Subcutaneous abdominal adipose tissue (tissue), 5 donors: ENCODE measurements at regions not wholly inside any gene's neighbourhood (a gene's known extent, or its start where the extent isn't known, plus 50 kb on each side); places are given as distances from the start of the nearest gene placed in this dataset.

Experiments
- H3K27ac ChIP-seq: one replicate; pipeline ENCODE4 v1.7.0; 2013; ENCODE audit warnings: low read depth, mild to moderate bottlenecking, inconsistent platforms, low read length, moderate library complexity
- H3K27me3 ChIP-seq, 5 donors: one replicate each; pipeline ENCODE4 v1.7.0; 2013; ENCODE audit warnings: low read length in 5 of 5, inconsistent platforms in 1 of 5; ENCODE audit not compliant: control insufficient read depth in 5 of 5, insufficient read depth in 4 of 5
- H3K36me3 ChIP-seq, 5 donors: one replicate each; pipeline ENCODE4 v1.7.0; 2013; ENCODE audit warnings: low read length in 5 of 5; ENCODE audit not compliant: control insufficient read depth in 5 of 5, insufficient read depth in 5 of 5
- H3K4me1 ChIP-seq, 5 donors: one replicate each; pipeline ENCODE4 v1.7.0; 2013; ENCODE audit warnings: low read length in 5 of 5, mild to moderate bottlenecking in 3 of 5, moderate library complexity in 1 of 5; ENCODE audit not compliant: control insufficient read depth in 5 of 5, insufficient read depth in 5 of 5
- H3K4me3 ChIP-seq, 5 donors: one replicate each; pipeline ENCODE4 v1.7.0; 2013; ENCODE audit warnings: low read length in 5 of 5, low read depth in 1 of 5
- H3K9ac ChIP-seq, 5 donors: one replicate each; pipeline ENCODE4 v1.7.0; 2013; ENCODE audit warnings: low read length in 5 of 5, mild to moderate bottlenecking in 4 of 5, moderate library complexity in 3 of 5
- H3K9me3 ChIP-seq, 5 donors: one replicate each; pipeline ENCODE4 v1.7.0; 2013; ENCODE audit warnings: low read length in 5 of 5; ENCODE audit not compliant: control insufficient read depth in 5 of 5
- donor health status: healthy.
- donor health status: healthy.
- donor health status: healthy.
- donor health status: healthy.
- donor health status: healthy.

GRCh38 chr13:107835339-107836018, 379.9 kb downstream of the LIG4 start:
- Histone ChIP-seq H3K36me3 (no peaks in the 10 kb centered on the region), H3K9me3 (no peaks in the 10 kb centered on the region), H3K4me1 (no peaks in the 10 kb centered on the region), H3K27me3 (no peaks in the 10 kb centered on the region), H3K27ac (no peak overlapping the region), H3K9ac (no peak overlapping the region), H3K4me3 (no peak overlapping the region)

- Histone ChIP-seq H3K36me3 (no peaks in the 10 kb centered on the region), H3K27ac (no peak overlapping the region), H3K9me3 (no peaks in the 10 kb centered on the region), H3K27me3 (no peaks in the 10 kb centered on the region), H3K4me3 (no peak overlapping the region), H3K9ac (no peak overlapping the region), H3K4me1 (no peaks in the 10 kb centered on the region)
These were observed 380.6 kb downstream of the LIG4 start for GRCh38 chr13:107834717-107835116.

- H3K27ac ChIP-seq = no peak overlapping the region
- H3K9me3 ChIP-seq = no peaks in the 10 kb centered on the region
- no peak overlapping the region for H3K4me3 ChIP-seq
- H3K27me3 ChIP-seq = no peaks in the 10 kb centered on the region
- H3K4me1 ChIP-seq = no peaks in the 10 kb centered on the region
- no peak overlapping the region for H3K9ac ChIP-seq
- H3K36me3 ChIP-seq = no peaks in the 10 kb centered on the region
These were observed 381.1 kb downstream of the LIG4 start for GRCh38 chr13:107834281-107834680.

- Histone ChIP-seq H3K4me3 (no peak overlapping the region), H3K9ac (no peak overlapping the region), H3K9me3 (no peaks in the 10 kb centered on the region), H3K36me3 (no peaks in the 10 kb centered on the region), H3K27ac (no peak overlapping the region), H3K4me1 (no peaks in the 10 kb centered on the region), H3K27me3 (no peaks in the 10 kb centered on the region)
These were observed 382.7 kb downstream of the LIG4 start for GRCh38 chr13:107832500-107833100.

GRCh38 chr13:107830804-107831203, 384.5 kb downstream of the LIG4 start:
- Histone ChIP-seq H3K4me1 (no peaks in the 10 kb centered on the region), H3K27ac (no peak overlapping the region), H3K36me3 (no peaks in the 10 kb centered on the region), H3K27me3 (no peaks in the 10 kb centered on the region), H3K4me3 (no peak overlapping the region), H3K9me3 (no peaks in the 10 kb centered on the region), H3K9ac (no peak overlapping the region)

GRCh38 chr13:107827840-107828549, 387.3 kb downstream of the LIG4 start:
- Histone ChIP-seq H3K4me1 (no peaks in the 10 kb centered on the region), H3K36me3 (no peaks in the 10 kb centered on the region), H3K27me3 (no peaks in the 10 kb centered on the region), H3K4me3 (no peak overlapping the region), H3K27ac (no peak overlapping the region), H3K9ac (no peak overlapping the region), H3K9me3 (no peaks in the 10 kb centered on the region)

- H3K4me3 ChIP-seq = no peak overlapping the region
- H3K9ac ChIP-seq = no peak overlapping the region
- no peak overlapping the region for H3K27ac ChIP-seq
- H3K9me3 ChIP-seq = no peaks in the 10 kb centered on the region
- no peaks in the 10 kb centered on the region for H3K4me1 ChIP-seq
- no peaks in the 10 kb centered on the region for H3K27me3 ChIP-seq
- no peaks in the 10 kb centered on the region for H3K36me3 ChIP-seq
These were observed 390.7 kb downstream of the LIG4 start for GRCh38 chr13:107824635-107825034.

- no peak overlapping the region for H3K27ac ChIP-seq
- no peaks in the 10 kb centered on the region for H3K9me3 ChIP-seq
- no peak overlapping the region for H3K9ac ChIP-seq
- no peaks in the 10 kb centered on the region for H3K4me1 ChIP-seq
- H3K27me3 ChIP-seq = no peaks in the 10 kb centered on the region
- no peak overlapping the region for H3K4me3 ChIP-seq
- no peaks in the 10 kb centered on the region for H3K36me3 ChIP-seq
These were observed 393.3 kb downstream of the LIG4 start for GRCh38 chr13:107822006-107822405.

- Histone ChIP-seq H3K9me3 (no peaks in the 10 kb centered on the region), H3K4me3 (no peak overlapping the region), H3K27ac (no peak overlapping the region), H3K36me3 (no peaks in the 10 kb centered on the region), H3K4me1 (no peaks in the 10 kb centered on the region), H3K27me3 (no peaks in the 10 kb centered on the region), H3K9ac (no peak overlapping the region)
These were observed 393.8 kb downstream of the LIG4 start for GRCh38 chr13:107821492-107821891.

- no peaks in the 10 kb centered on the region for H3K36me3 ChIP-seq
- no peaks in the 10 kb centered on the region for H3K4me1 ChIP-seq
- H3K4me3 ChIP-seq = no peak overlapping the region
- H3K27ac ChIP-seq = no peak overlapping the region
- no peak overlapping the region for H3K9ac ChIP-seq
- no peaks in the 10 kb centered on the region for H3K27me3 ChIP-seq
- no peaks in the 10 kb centered on the region for H3K9me3 ChIP-seq
These were observed 396.3 kb downstream of the LIG4 start for GRCh38 chr13:107819071-107819470.
